Kidney epithelial cell (primary cell): ENCODE measurements at regions not wholly inside any gene's neighbourhood (a gene's known extent, or its start where the extent isn't known, plus 50 kb on each side); places are given as distances from the start of the nearest gene placed in this dataset.

Experiments used
- DNase-seq: peaks from one replicate; pipeline ENCODE4 v3.0.0-alpha.2; 2010; ENCODE audit warnings: low read depth
- H3K27me3 ChIP-seq: 2 replicates; pipeline ENCODE4 v1.6.0; 2011; ENCODE audit warnings: low read length; ENCODE audit not compliant: control insufficient read depth, insufficient read depth
- H3K36me3 ChIP-seq: 2 replicates; pipeline ENCODE4 v1.5.1; 2011; ENCODE audit warnings: low read length; ENCODE audit not compliant: control insufficient read depth, insufficient read depth
- H3K4me3 ChIP-seq: 2 replicates; pipeline ENCODE4 v1.5.1; 2011; ENCODE audit warnings: low read depth, mild to moderate bottlenecking, control low read depth, low read length
- TF ChIP-seq, protein P1 (sequence below): IDR thresholded peaks from 2 replicates; pipeline ENCODE4 v1.5.1; 2011; ENCODE audit warnings: mild to moderate bottlenecking, moderate library complexity, low read length, control low read depth, inconsistent platforms; ENCODE audit not compliant: insufficient read depth, poor library complexity, severe bottlenecking

DNA sequence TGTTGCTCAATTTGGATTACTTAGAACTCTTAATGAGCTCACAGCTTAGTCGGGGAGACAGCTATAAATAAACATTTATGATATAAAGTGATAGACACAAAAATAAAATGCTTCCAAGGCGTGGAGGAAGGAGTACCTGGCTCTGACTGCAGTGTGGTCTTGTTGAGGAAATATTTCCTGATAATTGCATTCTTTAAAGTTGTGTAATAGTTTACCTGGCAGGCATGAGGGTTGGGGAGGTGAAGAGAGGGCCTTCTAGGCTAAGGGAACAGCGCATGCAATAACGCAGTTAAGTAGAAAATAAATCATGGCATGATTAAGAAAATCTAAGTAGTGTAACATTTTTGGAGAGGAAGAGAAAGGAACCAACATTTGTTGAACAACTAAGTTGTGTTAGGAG, 260.5 kb upstream of the ATP2B1 start:
- TF ChIP-seq, protein P1, sequence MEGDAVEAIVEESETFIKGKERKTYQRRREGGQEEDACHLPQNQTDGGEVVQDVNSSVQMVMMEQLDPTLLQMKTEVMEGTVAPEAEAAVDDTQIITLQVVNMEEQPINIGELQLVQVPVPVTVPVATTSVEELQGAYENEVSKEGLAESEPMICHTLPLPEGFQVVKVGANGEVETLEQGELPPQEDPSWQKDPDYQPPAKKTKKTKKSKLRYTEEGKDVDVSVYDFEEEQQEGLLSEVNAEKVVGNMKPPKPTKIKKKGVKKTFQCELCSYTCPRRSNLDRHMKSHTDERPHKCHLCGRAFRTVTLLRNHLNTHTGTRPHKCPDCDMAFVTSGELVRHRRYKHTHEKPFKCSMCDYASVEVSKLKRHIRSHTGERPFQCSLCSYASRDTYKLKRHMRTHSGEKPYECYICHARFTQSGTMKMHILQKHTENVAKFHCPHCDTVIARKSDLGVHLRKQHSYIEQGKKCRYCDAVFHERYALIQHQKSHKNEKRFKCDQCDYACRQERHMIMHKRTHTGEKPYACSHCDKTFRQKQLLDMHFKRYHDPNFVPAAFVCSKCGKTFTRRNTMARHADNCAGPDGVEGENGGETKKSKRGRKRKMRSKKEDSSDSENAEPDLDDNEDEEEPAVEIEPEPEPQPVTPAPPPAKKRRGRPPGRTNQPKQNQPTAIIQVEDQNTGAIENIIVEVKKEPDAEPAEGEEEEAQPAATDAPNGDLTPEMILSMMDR = no peak
- Histone ChIP-seq H3K27me3 (no peaks in the 10 kb centered on the region), H3K4me3 (no peak overlapping the region), H3K36me3 (no peaks in the 10 kb centered on the region)
- no peak for DNase-seq

DNA sequence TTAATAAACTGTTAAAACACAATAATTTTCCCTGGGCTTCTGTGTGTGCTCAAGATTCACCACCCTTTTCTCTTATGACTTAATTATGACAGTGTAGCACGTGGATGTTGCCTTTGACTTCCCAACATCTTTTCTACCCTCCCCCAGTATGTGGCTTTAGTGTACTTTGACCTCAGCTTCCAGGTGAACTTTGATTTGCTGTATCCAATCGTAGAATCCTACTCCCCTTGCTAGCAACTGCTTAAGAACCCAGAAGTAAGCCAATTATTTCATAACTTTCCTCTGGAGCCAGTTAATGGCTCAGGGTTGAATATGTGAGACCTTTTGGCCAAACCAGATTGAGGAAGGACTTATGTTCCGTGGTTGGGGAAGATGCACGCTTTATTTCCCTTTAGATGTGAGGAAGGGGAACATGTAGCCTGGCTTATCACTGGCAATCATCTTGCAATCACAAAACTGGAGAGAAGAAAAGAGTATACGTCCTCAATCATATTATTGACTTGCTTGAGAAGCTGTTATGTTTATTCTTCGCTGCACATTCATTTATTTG, 259.6 kb upstream of the ATP2B1 start:
- TF ChIP-seq, protein P1 = no peak
- H3K36me3 ChIP-seq = no peaks in the 10 kb centered on the region
- DNase-seq = no peak
- H3K4me3 ChIP-seq = no peak overlapping the region
- no peaks in the 10 kb centered on the region for H3K27me3 ChIP-seq

GRCh38 chr12:89966495-89967240, 258.0 kb upstream of the ATP2B1 start:
- Histone ChIP-seq H3K4me3 (no peak overlapping the region), H3K36me3 (no peaks in the 10 kb centered on the region), H3K27me3 (no peaks in the 10 kb centered on the region)
- TF ChIP-seq, protein P1 = no peak
- no peak for DNase-seq

DNA sequence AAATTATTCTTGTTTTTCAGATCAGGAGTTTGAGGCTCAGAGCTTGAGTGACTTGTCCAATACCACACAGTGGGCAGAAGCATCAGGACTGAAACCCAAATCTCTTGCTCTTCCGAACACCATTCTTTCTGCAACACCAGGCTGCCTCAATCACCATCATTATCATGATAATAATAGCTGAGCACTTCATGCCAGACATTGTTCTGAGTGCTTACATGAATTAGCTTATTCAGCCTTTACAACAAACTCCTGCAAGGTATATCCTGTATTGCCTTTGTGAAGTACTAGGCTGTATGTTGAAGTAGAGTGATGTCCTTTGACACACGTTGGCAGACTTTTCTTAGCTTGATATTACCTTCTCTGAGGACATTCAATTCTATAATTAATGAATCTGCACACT, 257.4 kb upstream of the ATP2B1 start:
- TF ChIP-seq, protein P1 = no peak
- H3K4me3 ChIP-seq = no peak overlapping the region
- no peaks in the 10 kb centered on the region for H3K36me3 ChIP-seq
- no peaks in the 10 kb centered on the region for H3K27me3 ChIP-seq
- no peak for DNase-seq

GRCh38 chr12:89962648-89963047, 254.0 kb upstream of the ATP2B1 start:
- Histone ChIP-seq H3K27me3 (no peaks in the 10 kb centered on the region), H3K36me3 (no peaks in the 10 kb centered on the region), H3K4me3 (no peak overlapping the region)
- TF ChIP-seq, protein P1 = peak; percentile 15
- DNase-seq = no peak
